ENCODE measurements at regions not wholly inside any gene's neighbourhood (a gene's known extent, or its start where the extent isn't known, plus 50 kb on each side); places are given as distances from the start of the nearest gene placed in this dataset.
"Not testable (repeated sequence)": the region's sequence is repeated elsewhere in the genome, so short reads cannot be mapped to it uniquely, and the experiment has no call there.

DNA sequence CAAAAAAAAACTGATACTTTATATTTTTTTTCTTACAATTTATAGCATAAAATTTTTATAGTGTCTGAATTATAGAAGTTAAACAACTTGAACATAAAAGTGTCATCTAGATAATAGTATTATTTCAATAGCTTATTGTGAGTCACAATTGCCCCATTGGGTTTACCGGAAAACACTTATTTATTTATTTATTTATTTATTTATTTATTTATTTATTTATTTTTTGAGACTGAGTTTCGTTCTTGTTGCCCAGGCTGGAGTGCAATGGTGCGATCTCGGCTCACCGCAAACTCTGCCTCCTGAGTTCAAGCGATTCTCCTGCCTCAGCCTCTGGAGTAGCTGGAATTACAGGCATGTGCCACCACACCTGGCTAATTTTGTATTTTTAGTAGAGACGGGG lies 61.4 kb upstream of the ZNF98 start:
- H3K79me1 ChIP-seq (ENCODE audit: low read depth in 1 of 2, low read length in 2 of 2); ATAC-seq (ENCODE audit: low read depth); H3K14ac ChIP-seq (replicated peaks; ENCODE audit: low read depth, low read length); H2BK15ac ChIP-seq (ENCODE audit: low read depth, low read length); intact Hi-C loops (cut with micrococcal nuclease); dilution Hi-C loops (cut with HindIII; ENCODE audit: low sequenced_read_pairs, unreplicated experiment); H4K91ac ChIP-seq (ENCODE audit: insufficient read depth, low read depth, low read length); BruUV-seq (replicated peaks); H2BK120ac ChIP-seq (ENCODE audit: low read depth, low read length); H3K4ac ChIP-seq (ENCODE audit: low read depth, low read length); H3K36me3 ChIP-seq (ENCODE audit: control insufficient read depth, insufficient read depth, low read length); DNase-seq; H2BK20ac ChIP-seq (ENCODE audit: low read depth, low read length); H3K4me2 ChIP-seq (ENCODE audit: low read depth, low read length); H2BK5ac ChIP-seq (ENCODE audit: low read depth, low read length, poor library complexity, severe bottlenecking); H3K9ac ChIP-seq (ENCODE audit: low read depth, low read length); H3K4me3 ChIP-seq (ENCODE audit: insufficient read depth, low read depth, low read length); H2AK5ac ChIP-seq (ENCODE audit: low read depth, low read length); H3K27me3 ChIP-seq (ENCODE audit: control insufficient read depth, insufficient read depth, low read length); POLR2A ChIA-PET (ENCODE audit: unreplicated experiment); H3K4me1 ChIP-seq (ENCODE audit: control insufficient read depth, insufficient read depth, low read length); H4K5ac ChIP-seq (ENCODE audit: low read depth, low read length); H2AK9ac ChIP-seq (replicated peaks; ENCODE audit: low read depth, low read length, poor library complexity); H3K9me1 ChIP-seq (ENCODE audit: insufficient read depth, low read length); H3K23ac ChIP-seq (ENCODE audit: low read depth, low read length); H3K27ac ChIP-seq (ENCODE audit: insufficient read depth, low read length); H4K8ac ChIP-seq (ENCODE audit: low read depth in 2 of 2, low read length in 2 of 2); H3K56ac ChIP-seq (ENCODE audit: extremely low read depth, insufficient read depth, low read length); H3K18ac ChIP-seq (ENCODE audit: low read depth, low read length); H2AFZ ChIP-seq (replicated peaks; ENCODE audit: low read length, poor library complexity); CTCF ChIA-PET; in situ Hi-C loops (cut with MboI; ENCODE audit: low sequenced_read_pairs); H4K20me1 ChIP-seq (ENCODE audit: insufficient read depth, low read length): not testable (repeated sequence)
- WGBS, 2 experiments (ENCODE audit: extremely low coverage in 2 of 2, insufficient read length in 1 of 2), result no CpG with 5 or more reads among the region's 7 CpGs
- H3K9me3 ChIP-seq (ENCODE audit: control insufficient read depth, insufficient read depth, low read length), result peaks cover 22% of the 10 kb centered on the region
